Body of pancreas (tissue), 4 donors: ENCODE measurements at regions not wholly inside any gene's neighbourhood (a gene's known extent, or its start where the extent isn't known, plus 50 kb on each side); places are given as distances from the start of the nearest gene placed in this dataset.

ENCODE experiments used
- ATAC-seq: fragments of 150-250 bp; one replicate; pipeline ENCODE4 v1.9.1; 2016
- DNase-seq, 4 donors: peaks; one replicate each; pipeline ENCODE4 v3.0.0-alpha.2; 2019
- H3K27ac ChIP-seq, 4 donors: fragments of 200-600 bp; sonication (generic); 1 replicate in 3 of 4; 2 replicates in 1 of 4; pipeline versions ENCODE4 v1.5.1 to v1.6.1; 2016 to 2019; ENCODE audit warnings: mild to moderate bottlenecking in 1 of 4, mixed read lengths in 1 of 4, moderate library complexity in 1 of 4
- H3K27me3 ChIP-seq, 2 donors: fragments of 200-600 bp; sonication (generic); one replicate each; pipeline ENCODE4 v1.6.0; 2016; ENCODE audit warnings: mild to moderate bottlenecking in 1 of 2
- H3K36me3 ChIP-seq, 2 donors: fragments of 200-600 bp; sonication (generic); replicated peaks in 1 of 2; 2 replicates each; pipeline ENCODE4 v1.5.1; 2016; ENCODE audit warnings: low read depth in 2 of 2; ENCODE audit not compliant: insufficient read depth in 1 of 2
- H3K4me1 ChIP-seq: fragments of 200-600 bp; sonication (generic); one replicate; pipeline ENCODE4 v1.6.0; 2016
- H3K4me3 ChIP-seq, 2 donors: fragments of 200-600 bp; sonication (generic); 1 replicate in 1 of 2; 2 replicates in 1 of 2; pipeline ENCODE4 v1.5.1; 2016 to 2019
- H3K9me3 ChIP-seq, 3 donors: fragments of 200-600 bp; sonication (generic); 1 replicate in 2 of 3; 2 replicates in 1 of 3; pipeline ENCODE4 v1.5.1; 2016
- CTCF ChIP-seq, 7 experiments: fragments of 450-650 bp in 4 of 7; fragments of 200-600 bp in 3 of 7; sonication (generic) in 3 of 7; IDR thresholded peaks; one replicate each; pipeline ENCODE4 v1.5.1; 2016 to 2019; ENCODE audit warnings: antibody characterized with exemption in 7 of 7
- POLR2A ChIP-seq, 3 donors: fragments of 450-650 bp; IDR thresholded peaks; one replicate each; pipeline ENCODE4 v1.6.1; 2016; ENCODE audit warnings: antibody characterized with exemption in 3 of 3, mild to moderate bottlenecking in 2 of 3
- WGBS, 2 donors: methylation state at CpG; one replicate each; pipeline ENCODE4 v1.1.5; 2017; 5-methylcytosine and 5-hydroxymethylcytosine counted together
- intact Hi-C: fragments of 100-400 bp; cut with DNase I; formaldehyde crosslinking; loops from one replicate; pipeline ENCODE4 v1.15.1; 2023

- Histone ChIP-seq H3K4me3 (no peak overlapping the region), H3K27me3 (no peaks in the 10 kb centered on the region), H3K27ac (no peak overlapping the region), H3K9me3 (no peaks in the 10 kb centered on the region), H3K36me3 (no peaks in the 10 kb centered on the region), H3K4me1 (peaks cover 5% of the 10 kb centered on the region)
- TF ChIP-seq POLR2A (IDR thresholded peaks at IDR 0.05) (no peak), CTCF (IDR thresholded peaks at IDR 0.05) (no peak)
- DNase-seq, result no peak
- intact Hi-C loops, result no loop called here
- 77 to 85% methylated on average over 2 of the region's 2 CpGs for WGBS, 2 donors
- ATAC-seq, result no peak
These were observed 1104.0 kb upstream of the FLRT2 start for GRCh38 chr14:84425968-84426367.

GRCh38 chr14:84432676-84433075, 1097.3 kb upstream of the FLRT2 start:
- Histone ChIP-seq H3K9me3 (no peaks in the 10 kb centered on the region), H3K27me3 (no peaks in the 10 kb centered on the region), H3K27ac (no peak overlapping the region), H3K4me1 (peaks cover 6% of the 10 kb centered on the region), H3K36me3 (no peaks in the 10 kb centered on the region), H3K4me3 (no peak overlapping the region)
- DNase-seq, result no peak
- TF ChIP-seq POLR2A (IDR thresholded peaks at IDR 0.05), result no peak
- no peak for TF ChIP-seq CTCF (IDR thresholded peaks at IDR 0.05)
- intact Hi-C loops, result no loop called here
- ATAC-seq, result no peak

GRCh38 chr14:84433961-84434360, 1096.0 kb upstream of the FLRT2 start:
- no peak for ATAC-seq
- DNase-seq, result no peak
- Histone ChIP-seq H3K27me3 (no peaks in the 10 kb centered on the region), H3K36me3 (no peaks in the 10 kb centered on the region), H3K4me3 (no peak overlapping the region), H3K4me1 (peaks cover 6% of the 10 kb centered on the region), H3K9me3 (no peaks in the 10 kb centered on the region), H3K27ac (no peak overlapping the region)
- 58 to 63% methylated on average over 2 of the region's 2 CpGs for WGBS, 2 donors
- TF ChIP-seq CTCF (IDR thresholded peaks at IDR 0.05) (no peak), POLR2A (IDR thresholded peaks at IDR 0.05) (no peak)
- intact Hi-C loops, result no loop called here

GRCh38 chr14:84435820-84436324, 1094.1 kb upstream of the FLRT2 start:
- Histone ChIP-seq H3K4me3 (no peak overlapping the region), H3K27me3 (no peaks in the 10 kb centered on the region), H3K4me1 (peaks cover 6% of the 10 kb centered on the region), H3K36me3 (no peaks in the 10 kb centered on the region), H3K9me3 (no peaks in the 10 kb centered on the region), H3K27ac (no peak overlapping the region)
- no peak for DNase-seq
- intact Hi-C loops, result no loop called here
- WGBS, 2 donors, result 91 to 100% methylated on average over 1 of the region's 1 CpG
- no peak for ATAC-seq
- TF ChIP-seq POLR2A (IDR thresholded peaks at IDR 0.05) (no peak), CTCF (IDR thresholded peaks at IDR 0.05) (no peak)

- H3K27ac ChIP-seq, result no peak overlapping the region
- TF ChIP-seq POLR2A (IDR thresholded peaks at IDR 0.05) (no peak), CTCF (IDR thresholded peaks at IDR 0.05) (no peak)
- 53 to 55% methylated on average over 2 of the region's 2 CpGs for WGBS, 2 donors
- DNase-seq, result no peak
- no peaks in the 10 kb centered on the region for H3K27me3 ChIP-seq
- peaks cover 6% of the 10 kb centered on the region for H3K4me1 ChIP-seq
- H3K4me3 ChIP-seq, result no peak overlapping the region
- no peaks in the 10 kb centered on the region for H3K9me3 ChIP-seq
- no peak for ATAC-seq
- intact Hi-C loops, result no loop called here
- no peaks in the 10 kb centered on the region for H3K36me3 ChIP-seq
These were observed 1093.4 kb upstream of the FLRT2 start for GRCh38 chr14:84436528-84436927.
